ENCODE measurements at regions not wholly inside any gene's neighbourhood (a gene's known extent, or its start where the extent isn't known, plus 50 kb on each side); places are given as distances from the start of the nearest gene placed in this dataset.
A peak's percentile ranks its signal among the peaks of the same experiment; 100 is the strongest.

DNA sequence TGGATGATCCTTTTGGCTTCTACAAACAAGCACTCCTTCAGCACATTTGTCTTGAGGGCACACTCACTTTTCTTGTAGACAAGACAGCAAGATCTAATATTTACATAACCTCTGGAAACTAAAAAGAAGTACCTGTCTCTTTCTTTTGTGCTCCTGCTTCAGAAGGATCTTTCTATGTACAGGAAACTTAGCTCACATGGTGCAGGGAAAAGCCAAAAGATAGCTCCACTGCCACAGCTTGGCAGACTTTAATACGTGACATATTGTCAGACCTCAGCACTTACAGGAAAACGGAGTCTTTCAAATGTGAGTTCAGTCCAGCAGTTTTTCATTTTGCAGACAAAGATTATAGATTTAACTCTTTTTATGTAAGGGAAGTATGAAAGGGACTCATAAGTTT is 225.5 kb upstream of the SAMSN1 start:
- Histone ChIP-seq H3K27me3 (ENCODE audit: control insufficient read depth, insufficient read depth, low read length) (no peaks in the 10 kb centered on the region), H3K27ac (ENCODE audit: low read depth in 2 of 2, low read length in 2 of 2) (no peak overlapping the region), H3K36me3 (ENCODE audit: control insufficient read depth in 2 of 3, insufficient read depth in 3 of 3, low read length in 3 of 3) (no peaks in the 10 kb centered on the region), H3K4me3 (ENCODE audit: low read length in 3 of 3) (no peak overlapping the region), H3K9me3 (ENCODE audit: control insufficient read depth in 2 of 3, insufficient read depth in 1 of 3, low read length in 3 of 3) (no peaks in the 10 kb centered on the region), H3K4me1 (ENCODE audit: control insufficient read depth in 2 of 3, insufficient read depth in 2 of 3, low read depth in 1 of 3, low read length in 3 of 3) (no peaks in the 10 kb centered on the region), H3K9ac (ENCODE audit: low read length in 3 of 3) (no peak overlapping the region)
- intact Hi-C loops (cut with DNase I), result no loop called here
- DNase-seq, result no peak
- TF ChIP-seq, protein P1, sequence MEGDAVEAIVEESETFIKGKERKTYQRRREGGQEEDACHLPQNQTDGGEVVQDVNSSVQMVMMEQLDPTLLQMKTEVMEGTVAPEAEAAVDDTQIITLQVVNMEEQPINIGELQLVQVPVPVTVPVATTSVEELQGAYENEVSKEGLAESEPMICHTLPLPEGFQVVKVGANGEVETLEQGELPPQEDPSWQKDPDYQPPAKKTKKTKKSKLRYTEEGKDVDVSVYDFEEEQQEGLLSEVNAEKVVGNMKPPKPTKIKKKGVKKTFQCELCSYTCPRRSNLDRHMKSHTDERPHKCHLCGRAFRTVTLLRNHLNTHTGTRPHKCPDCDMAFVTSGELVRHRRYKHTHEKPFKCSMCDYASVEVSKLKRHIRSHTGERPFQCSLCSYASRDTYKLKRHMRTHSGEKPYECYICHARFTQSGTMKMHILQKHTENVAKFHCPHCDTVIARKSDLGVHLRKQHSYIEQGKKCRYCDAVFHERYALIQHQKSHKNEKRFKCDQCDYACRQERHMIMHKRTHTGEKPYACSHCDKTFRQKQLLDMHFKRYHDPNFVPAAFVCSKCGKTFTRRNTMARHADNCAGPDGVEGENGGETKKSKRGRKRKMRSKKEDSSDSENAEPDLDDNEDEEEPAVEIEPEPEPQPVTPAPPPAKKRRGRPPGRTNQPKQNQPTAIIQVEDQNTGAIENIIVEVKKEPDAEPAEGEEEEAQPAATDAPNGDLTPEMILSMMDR (IDR thresholded peaks at IDR 0.05; ENCODE audit: borderline replicate concordance, extremely low read depth, insufficient read depth), result no peak
- no peak for FAIRE-seq

DNA sequence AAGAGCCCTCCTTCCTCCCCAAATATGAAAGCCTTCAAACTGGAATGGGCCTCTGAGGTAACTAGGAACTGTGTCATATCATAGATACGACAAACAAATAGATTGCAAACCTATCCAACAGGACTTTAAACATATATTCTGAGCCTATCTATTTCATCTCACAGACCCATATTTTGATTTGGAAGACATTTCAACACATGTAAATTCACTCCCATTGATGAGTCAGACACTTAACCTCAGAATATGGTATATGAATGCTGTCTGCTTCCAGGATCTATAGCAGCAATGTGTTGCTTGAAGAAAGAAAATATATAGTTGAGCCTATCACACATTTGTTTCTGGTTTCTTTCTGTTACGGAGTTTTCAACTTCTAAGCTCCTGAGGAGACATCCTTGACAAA is 221.9 kb upstream of the SAMSN1 start:
- Histone ChIP-seq H3K4me3 (ENCODE audit: low read length in 3 of 3) (no peak overlapping the region), H3K9me3 (ENCODE audit: control insufficient read depth in 2 of 3, insufficient read depth in 1 of 3, low read length in 3 of 3) (no peaks in the 10 kb centered on the region), H3K4me1 (ENCODE audit: control insufficient read depth in 2 of 3, insufficient read depth in 2 of 3, low read depth in 1 of 3, low read length in 3 of 3) (no peaks in the 10 kb centered on the region), H3K27me3 (ENCODE audit: control insufficient read depth, insufficient read depth, low read length) (no peaks in the 10 kb centered on the region), H3K9ac (ENCODE audit: low read length in 3 of 3) (no peak overlapping the region), H3K36me3 (ENCODE audit: control insufficient read depth in 2 of 3, insufficient read depth in 3 of 3, low read length in 3 of 3) (no peaks in the 10 kb centered on the region), H3K27ac (ENCODE audit: low read depth in 2 of 2, low read length in 2 of 2) (no peak overlapping the region)
- intact Hi-C loops (cut with DNase I), result no loop called here
- TF ChIP-seq, protein P1 (IDR thresholded peaks at IDR 0.05; ENCODE audit: borderline replicate concordance, extremely low read depth, insufficient read depth), result no peak
- no peak for DNase-seq
- FAIRE-seq, result no peak

DNA sequence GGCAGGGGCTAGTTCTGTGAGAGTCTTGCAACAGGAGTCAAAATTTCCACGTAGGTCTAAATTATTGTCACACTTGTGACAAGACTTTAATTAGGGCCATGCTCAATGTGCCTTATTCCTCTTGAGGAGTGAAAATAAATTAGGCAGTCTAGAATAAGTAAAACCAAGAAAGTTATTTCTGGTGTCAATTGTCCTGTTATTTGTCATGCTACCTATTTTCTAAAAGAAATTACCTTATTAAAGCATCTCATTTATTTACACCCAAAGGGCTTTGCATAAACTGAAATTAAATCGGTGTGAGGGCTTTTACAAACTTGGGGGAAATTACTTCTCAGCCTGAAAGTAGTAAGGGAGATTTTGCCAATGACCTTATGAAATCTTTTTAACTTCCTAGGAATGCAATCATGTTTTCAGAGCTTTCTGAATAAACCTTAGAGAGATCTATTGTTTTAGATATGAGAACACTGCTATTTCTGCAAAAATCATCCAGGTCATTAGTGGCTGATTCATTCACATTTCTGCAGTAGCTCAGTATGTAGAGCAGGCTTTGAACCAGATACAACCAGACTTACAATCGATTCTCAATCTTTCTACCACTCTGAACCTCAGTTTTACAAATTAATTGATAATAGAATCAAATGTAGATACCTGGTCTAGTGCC is 221.2 kb upstream of the SAMSN1 start:
- H3K9ac ChIP-seq (ENCODE audit: low read length in 3 of 3), result no peak overlapping the region
- no peaks in the 10 kb centered on the region for H3K9me3 ChIP-seq (ENCODE audit: control insufficient read depth in 2 of 3, insufficient read depth in 1 of 3, low read length in 3 of 3)
- H3K4me1 ChIP-seq (ENCODE audit: control insufficient read depth in 2 of 3, insufficient read depth in 2 of 3, low read depth in 1 of 3, low read length in 3 of 3), result no peaks in the 10 kb centered on the region
- TF ChIP-seq, protein P1 (IDR thresholded peaks at IDR 0.05; ENCODE audit: borderline replicate concordance, extremely low read depth, insufficient read depth), result no peak
- FAIRE-seq (no peak), DNase-seq (no peak)
- intact Hi-C loops (cut with DNase I), result no loop called here
- H3K4me3 ChIP-seq (ENCODE audit: low read length in 3 of 3), result no peak overlapping the region
- H3K36me3 ChIP-seq (ENCODE audit: control insufficient read depth in 2 of 3, insufficient read depth in 3 of 3, low read length in 3 of 3), result no peaks in the 10 kb centered on the region
- no peak overlapping the region for H3K27ac ChIP-seq (ENCODE audit: low read depth in 2 of 2, low read length in 2 of 2)
- no peaks in the 10 kb centered on the region for H3K27me3 ChIP-seq (ENCODE audit: control insufficient read depth, insufficient read depth, low read length)

DNA sequence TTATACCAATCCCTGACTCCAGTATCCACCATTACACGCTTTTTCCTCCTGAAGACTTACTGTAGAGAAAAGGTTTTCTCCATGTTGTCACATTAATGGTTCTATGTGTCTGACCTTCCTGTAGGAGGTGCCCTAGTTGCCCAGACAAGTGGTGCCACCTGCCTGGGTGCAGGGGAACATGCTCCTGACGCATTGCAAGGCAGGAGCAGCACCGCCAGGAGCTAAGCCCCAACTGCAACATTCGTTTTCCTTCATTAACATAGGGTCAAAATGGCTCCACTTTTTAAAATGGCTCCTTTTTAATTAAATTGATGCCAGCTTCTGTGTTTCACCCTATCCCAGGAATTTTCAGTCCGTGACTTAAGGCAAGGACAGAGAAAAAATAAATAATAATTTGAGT is 220.1 kb upstream of the SAMSN1 start:
- intact Hi-C loops (cut with DNase I), result no loop called here
- DNase-seq (peak in 1 of 5 donors; percentile 43), FAIRE-seq (no peak)
- TF ChIP-seq, protein P1 (IDR thresholded peaks at IDR 0.05; ENCODE audit: borderline replicate concordance, extremely low read depth, insufficient read depth), result no peak
- H3K4me3 ChIP-seq (ENCODE audit: low read length in 3 of 3), result no peak overlapping the region
- no peaks in the 10 kb centered on the region for H3K36me3 ChIP-seq (ENCODE audit: control insufficient read depth in 2 of 3, insufficient read depth in 3 of 3, low read length in 3 of 3)
- no peaks in the 10 kb centered on the region for H3K27me3 ChIP-seq (ENCODE audit: control insufficient read depth, insufficient read depth, low read length)
- no peak overlapping the region for H3K27ac ChIP-seq (ENCODE audit: low read depth in 2 of 2, low read length in 2 of 2)
- no peaks in the 10 kb centered on the region for H3K4me1 ChIP-seq (ENCODE audit: control insufficient read depth in 2 of 3, insufficient read depth in 2 of 3, low read depth in 1 of 3, low read length in 3 of 3)
- no peak overlapping the region for H3K9ac ChIP-seq (ENCODE audit: low read length in 3 of 3)
- no peaks in the 10 kb centered on the region for H3K9me3 ChIP-seq (ENCODE audit: control insufficient read depth in 2 of 3, insufficient read depth in 1 of 3, low read length in 3 of 3)

Data from kidney (tissue), 13 donors.